Thyroid gland (tissue), 4 donors: ENCODE measurements at regions not wholly inside any gene's neighbourhood (a gene's known extent, or its start where the extent isn't known, plus 50 kb on each side); places are given as distances from the start of the nearest gene placed in this dataset.

ENCODE experiments used
- DNase-seq, 2 donors: peaks; one replicate each; pipeline ENCODE4 v3.0.0-alpha.2; 2019
- H3K27ac ChIP-seq, 3 donors: fragments of 200-600 bp; sonication (generic); 1 replicate in 2 of 3; 2 replicates in 1 of 3; pipeline ENCODE4 v1.5.1; 2016 to 2019; ENCODE audit warnings: mild to moderate bottlenecking in 1 of 3, moderate library complexity in 1 of 3
- H3K27me3 ChIP-seq: fragments of 200-600 bp; sonication (generic); one replicate; pipeline ENCODE4 v1.5.1; 2019
- H3K36me3 ChIP-seq, 2 donors: fragments of 200-600 bp; sonication (generic); one replicate each; pipeline ENCODE4 v1.5.1; 2016 to 2019
- H3K4me1 ChIP-seq, 2 donors: fragments of 200-600 bp; sonication (generic); one replicate each; pipeline ENCODE4 v1.5.1; 2017 to 2019
- H3K4me3 ChIP-seq, 3 donors: fragments of 200-600 bp; sonication (generic); replicated peaks in 1 of 3; 1 replicate in 2 of 3; 2 replicates in 1 of 3; pipeline ENCODE4 v1.5.1; 2016; ENCODE audit warnings: mild to moderate bottlenecking in 1 of 3
- H3K9me3 ChIP-seq: fragments of 200-600 bp; sonication (generic); one replicate; pipeline ENCODE4 v1.5.1; 2017
- CTCF ChIP-seq, 6 experiments: fragments of 200-600 bp in 3 of 6; fragments of 450-650 bp in 3 of 6; sonication (generic) in 3 of 6; IDR thresholded peaks; one replicate each; pipeline ENCODE4 v1.5.1; 2016 to 2019; ENCODE audit warnings: antibody characterized with exemption in 6 of 6, mild to moderate bottlenecking in 2 of 6, inconsistent platforms in 1 of 6, moderate library complexity in 1 of 6
- POLR2A ChIP-seq, 2 donors: fragments of 450-650 bp; IDR thresholded peaks; one replicate each; pipeline ENCODE4 v1.6.1; 2017; ENCODE audit warnings: antibody characterized with exemption in 2 of 2, mild to moderate bottlenecking in 2 of 2, moderate library complexity in 1 of 2
- WGBS, 2 donors: methylation state at CpG; one replicate each; pipeline ENCODE4 v1.1.5; 2017; 5-methylcytosine and 5-hydroxymethylcytosine counted together
- intact Hi-C: fragments of 100-400 bp; cut with DNase I; formaldehyde crosslinking; loops from one replicate; pipeline ENCODE4 v1.15.1; 2023

DNA sequence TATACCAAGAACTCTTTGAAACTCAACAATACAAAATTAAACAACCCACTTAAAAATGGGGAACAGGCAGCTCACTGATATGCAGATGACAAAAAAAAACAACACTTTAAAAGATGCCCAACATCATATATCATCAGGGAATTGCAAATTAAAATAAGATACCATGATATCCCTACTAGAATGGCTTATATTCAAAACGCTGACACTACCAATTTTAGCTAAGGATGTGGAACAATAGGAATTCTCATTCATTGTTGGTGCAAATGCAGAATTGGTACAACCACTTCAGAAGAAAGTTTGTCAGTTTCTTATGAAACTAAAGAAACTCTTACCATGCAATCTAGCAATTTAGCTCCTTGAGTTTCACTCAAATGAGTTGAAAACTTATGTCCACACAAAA is 259.0 kb upstream of the HS3ST1 start:
- no peaks in the 10 kb centered on the region for H3K9me3 ChIP-seq
- DNase-seq: no peak
- no peak overlapping the region for H3K27ac ChIP-seq
- intact Hi-C loops: no loop called here
- H3K27me3 ChIP-seq: no peaks in the 10 kb centered on the region
- 88 to 95% methylated on average over 1 of the region's 1 CpG for WGBS, 2 donors
- TF ChIP-seq POLR2A (IDR thresholded peaks at IDR 0.05) (no peak), CTCF (IDR thresholded peaks at IDR 0.05) (no peak)
- H3K4me1 ChIP-seq: no peaks in the 10 kb centered on the region
- no peak overlapping the region for H3K4me3 ChIP-seq
- no peaks in the 10 kb centered on the region for H3K36me3 ChIP-seq

GRCh38 chr4:11685481-11685880 is 256.8 kb upstream of the HS3ST1 start:
- Histone ChIP-seq H3K4me3 (no peak overlapping the region), H3K4me1 (no peaks in the 10 kb centered on the region), H3K27ac (no peak overlapping the region), H3K9me3 (no peaks in the 10 kb centered on the region), H3K27me3 (no peaks in the 10 kb centered on the region), H3K36me3 (no peaks in the 10 kb centered on the region)
- TF ChIP-seq POLR2A (IDR thresholded peaks at IDR 0.05): no peak
- no peak for TF ChIP-seq CTCF (IDR thresholded peaks at IDR 0.05)
- DNase-seq: no peak
- intact Hi-C loops: no loop called here
- WGBS, 2 donors: 80 to 82% methylated on average over 5 of the region's 5 CpGs

DNA sequence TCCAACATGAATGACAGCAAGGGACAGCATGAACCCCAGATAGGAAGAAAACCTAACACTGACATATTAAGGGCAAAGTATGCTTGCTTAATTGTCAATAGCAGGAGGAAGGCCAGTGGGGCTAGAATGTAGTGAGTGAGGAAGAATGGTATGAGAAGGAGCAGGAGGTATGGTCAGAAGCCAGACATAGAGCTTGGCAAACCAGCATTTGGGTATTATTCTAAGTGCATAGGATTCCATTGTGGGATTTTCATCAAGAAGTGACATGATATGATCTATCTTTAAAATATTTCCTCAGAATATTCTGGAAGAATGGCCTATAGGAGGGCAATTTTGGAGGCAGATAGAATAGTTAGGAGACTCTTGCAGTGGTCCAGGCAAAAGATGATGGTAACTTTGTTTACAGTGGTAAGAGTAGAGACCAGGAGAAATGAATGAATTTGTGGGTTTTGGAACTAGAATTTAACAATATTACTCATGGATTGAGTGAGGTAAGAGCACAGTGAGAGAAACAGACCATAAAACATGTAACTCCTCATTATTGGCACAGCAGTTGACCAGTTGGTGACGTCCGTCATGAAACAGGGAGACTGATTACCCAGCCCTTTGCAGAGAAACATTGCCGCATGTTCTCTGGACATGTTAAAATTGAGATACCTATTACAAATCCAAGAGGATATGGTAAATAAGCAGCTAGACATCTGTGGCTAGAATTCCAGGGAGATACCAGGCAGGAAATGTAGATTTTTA is 246.5 kb upstream of the HS3ST1 start:
- no peaks in the 10 kb centered on the region for H3K9me3 ChIP-seq
- 91 to 94% methylated on average over 3 of the region's 3 CpGs for WGBS, 2 donors
- no peak for DNase-seq
- H3K27ac ChIP-seq: no peak overlapping the region
- intact Hi-C loops: no loop called here
- no peak overlapping the region for H3K4me3 ChIP-seq
- no peaks in the 10 kb centered on the region for H3K4me1 ChIP-seq
- no peaks in the 10 kb centered on the region for H3K36me3 ChIP-seq
- TF ChIP-seq CTCF (IDR thresholded peaks at IDR 0.05): no peak
- no peak for TF ChIP-seq POLR2A (IDR thresholded peaks at IDR 0.05)
- H3K27me3 ChIP-seq: no peaks in the 10 kb centered on the region

- Histone ChIP-seq H3K9me3 (no peaks in the 10 kb centered on the region), H3K4me3 (no peak overlapping the region), H3K36me3 (no peaks in the 10 kb centered on the region), H3K4me1 (no peaks in the 10 kb centered on the region), H3K27ac (no peak overlapping the region), H3K27me3 (no peaks in the 10 kb centered on the region)
- intact Hi-C loops: no loop called here
- no peak for TF ChIP-seq CTCF (IDR thresholded peaks at IDR 0.05)
- TF ChIP-seq POLR2A (IDR thresholded peaks at IDR 0.05): no peak
- no peak for DNase-seq
These were observed 241.6 kb upstream of the HS3ST1 start for GRCh38 chr4:11670304-11670703.

DNA sequence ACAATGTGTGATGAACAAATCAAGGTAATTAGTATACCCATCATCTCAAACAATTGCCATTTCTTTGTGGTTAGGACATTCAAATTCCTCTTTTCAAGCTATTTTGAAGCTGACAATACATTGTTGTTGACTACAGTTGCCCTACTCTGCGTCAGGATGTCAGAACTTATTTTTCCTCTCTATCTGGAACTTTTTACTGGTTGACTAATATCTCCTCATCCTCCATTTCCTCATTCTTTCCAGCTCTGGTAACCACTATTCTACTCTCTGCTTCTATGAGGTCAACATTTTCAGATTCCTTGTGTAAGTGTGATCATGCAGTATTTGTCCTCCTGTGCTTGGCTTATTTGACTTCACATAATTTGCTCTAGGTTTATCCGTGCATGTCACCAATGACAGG is 240.5 kb upstream of the HS3ST1 start:
- no peaks in the 10 kb centered on the region for H3K36me3 ChIP-seq
- H3K9me3 ChIP-seq: no peaks in the 10 kb centered on the region
- no peaks in the 10 kb centered on the region for H3K4me1 ChIP-seq
- no peak overlapping the region for H3K4me3 ChIP-seq
- H3K27me3 ChIP-seq: no peaks in the 10 kb centered on the region
- intact Hi-C loops: no loop called here
- TF ChIP-seq CTCF (IDR thresholded peaks at IDR 0.05): no peak
- TF ChIP-seq POLR2A (IDR thresholded peaks at IDR 0.05): no peak
- 87 to 95% methylated on average over 2 of the region's 2 CpGs for WGBS, 2 donors
- no peak overlapping the region for H3K27ac ChIP-seq
- DNase-seq: no peak
